Parathyroid adenoma (tissue), 2 donors: ENCODE measurements at regions not wholly inside any gene's neighbourhood (a gene's known extent, or its start where the extent isn't known, plus 50 kb on each side); places are given as distances from the start of the nearest gene placed in this dataset.
"Not testable (repeated sequence)": the region's sequence is repeated elsewhere in the genome, so short reads cannot be mapped to it uniquely, and the experiment has no call there.

Experiments used
- H2AFZ ChIP-seq: fragments of 300-600 bp; sonication (generic); one replicate; pipeline ENCODE4 v1.7.0; 2017; ENCODE audit warnings: antibody characterized with exemption, mild to moderate bottlenecking
- H3K27ac ChIP-seq: fragments of 300-600 bp; sonication (generic); one replicate; pipeline ENCODE4 v1.7.0; 2017
- H3K27me3 ChIP-seq: fragments of 300-600 bp; sonication (generic); one replicate; pipeline ENCODE4 v1.7.0; 2017; ENCODE audit warnings: low read length; ENCODE audit not compliant: control insufficient read depth, insufficient read depth
- H3K36me3 ChIP-seq: fragments of 300-600 bp; sonication (generic); one replicate; pipeline ENCODE4 v1.7.0; 2017; ENCODE audit warnings: low read length; ENCODE audit not compliant: control insufficient read depth, insufficient read depth
- H3K4me1 ChIP-seq: fragments of 300-600 bp; sonication (generic); one replicate; pipeline ENCODE4 v1.7.0; 2017; ENCODE audit warnings: control low read depth
- H3K4me2 ChIP-seq: fragments of 300-600 bp; sonication (generic); one replicate; pipeline ENCODE4 v1.7.0; 2017; ENCODE audit warnings: low read length
- H3K4me3 ChIP-seq: fragments of 300-600 bp; sonication (generic); one replicate; pipeline ENCODE4 v1.7.0; 2017; ENCODE audit warnings: low read depth, low read length
- H3K79me2 ChIP-seq: fragments of 300-600 bp; sonication (generic); one replicate; pipeline ENCODE4 v1.7.0; 2017; ENCODE audit warnings: control low read depth
- H3K9ac ChIP-seq: fragments of 300-600 bp; sonication (generic); one replicate; pipeline ENCODE4 v1.7.0; 2017; ENCODE audit warnings: mild to moderate bottlenecking
- H3K9me3 ChIP-seq: fragments of 300-600 bp; sonication (generic); one replicate; pipeline ENCODE4 v1.7.0; 2017; ENCODE audit warnings: low read length; ENCODE audit not compliant: control insufficient read depth
- CTCF ChIP-seq: fragments of 300-600 bp; sonication (generic); IDR thresholded peaks from one replicate; pipeline ENCODE4 v1.7.0; 2017; ENCODE audit warnings: antibody characterized with exemption, mild to moderate bottlenecking
- donor health status: primary hyperparathyroidism.

- no peak overlapping the region for H3K4me3 ChIP-seq
- H3K79me2 ChIP-seq = no peaks in the 10 kb centered on the region
- H2AFZ ChIP-seq = no peak overlapping the region
- no peak for TF ChIP-seq CTCF
- H3K4me1 ChIP-seq = no peaks in the 10 kb centered on the region
- H3K4me2 ChIP-seq = no peak overlapping the region
- H3K9ac ChIP-seq = no peak overlapping the region
- no peaks in the 10 kb centered on the region for H3K27me3 ChIP-seq
- H3K9me3 ChIP-seq = no peaks in the 10 kb centered on the region
- no peaks in the 10 kb centered on the region for H3K36me3 ChIP-seq
- no peak overlapping the region for H3K27ac ChIP-seq
Measured at GRCh38 chr5:113749334-113749733, 235.8 kb downstream of the YTHDC2 start.

- not testable (repeated sequence) for H3K9ac ChIP-seq, H3K4me2 ChIP-seq
Measured at GRCh38 chr5:113753182-113753581, 239.7 kb downstream of the YTHDC2 start.

GRCh38 chr5:113755516-113755915 lies 242.0 kb downstream of the YTHDC2 start:
- Histone ChIP-seq H3K4me1 (no peaks in the 10 kb centered on the region), H3K36me3 (no peaks in the 10 kb centered on the region), H3K9me3 (no peaks in the 10 kb centered on the region), H3K27ac (no peak overlapping the region), H3K79me2 (no peaks in the 10 kb centered on the region), H3K4me2 (no peak overlapping the region), H3K9ac (no peak overlapping the region), H3K27me3 (no peaks in the 10 kb centered on the region), H2AFZ (no peak overlapping the region), H3K4me3 (no peak overlapping the region)
- TF ChIP-seq CTCF = no peak

More at GRCh38 chr5:113753182-113753581, 239.7 kb downstream of the YTHDC2 start:
- not testable (repeated sequence) for H3K27ac ChIP-seq, H2AFZ ChIP-seq, H3K79me2 ChIP-seq, H3K4me3 ChIP-seq, H3K4me1 ChIP-seq, H3K27me3 ChIP-seq, H3K9me3 ChIP-seq, H3K36me3 ChIP-seq

- no peak overlapping the region for H3K9ac ChIP-seq
- no peaks in the 10 kb centered on the region for H3K36me3 ChIP-seq
- no peak overlapping the region for H3K4me3 ChIP-seq
- no peak for TF ChIP-seq CTCF
- no peaks in the 10 kb centered on the region for H3K9me3 ChIP-seq
- H3K4me2 ChIP-seq = no peak overlapping the region
- no peaks in the 10 kb centered on the region for H3K4me1 ChIP-seq
- H3K79me2 ChIP-seq = no peaks in the 10 kb centered on the region
- H2AFZ ChIP-seq = no peak overlapping the region
- no peaks in the 10 kb centered on the region for H3K27me3 ChIP-seq
- H3K27ac ChIP-seq = no peak overlapping the region
Measured at GRCh38 chr5:113757508-113757907, 244.0 kb downstream of the YTHDC2 start.

- Histone ChIP-seq H3K4me1 (no peaks in the 10 kb centered on the region), H2AFZ (no peak overlapping the region), H3K9me3 (no peaks in the 10 kb centered on the region), H3K27ac (no peak overlapping the region), H3K4me2 (no peak overlapping the region), H3K79me2 (no peaks in the 10 kb centered on the region), H3K9ac (no peak overlapping the region), H3K4me3 (no peak overlapping the region), H3K27me3 (no peaks in the 10 kb centered on the region), H3K36me3 (no peaks in the 10 kb centered on the region)
- no peak for TF ChIP-seq CTCF
Measured at GRCh38 chr5:113759505-113759904, 246.0 kb downstream of the YTHDC2 start.
